ENCODE measurements at regions not wholly inside any gene's neighbourhood (a gene's known extent, or its start where the extent isn't known, plus 50 kb on each side); places are given as distances from the start of the nearest gene placed in this dataset.

- TF ChIP-seq CTCF (conservative IDR thresholded peaks at IDR 0.05; ENCODE audit: low read depth, low read length) (no peak), EZH2 (IDR thresholded peaks at IDR 0.05; ENCODE audit: borderline replicate concordance, low read depth, low read length, poor library complexity, severe bottlenecking) (no peak)
These were observed 555.5 kb upstream of the CYLC2 start for GRCh38 chr9:102439583-102439982.
